SK-N-SH treated with all-trans-retinoic acid at 6 μM for 48 hours (cell line): ENCODE measurements at regions not wholly inside any gene's neighbourhood (a gene's known extent, or its start where the extent isn't known, plus 50 kb on each side); places are given as distances from the start of the nearest gene placed in this dataset.

ENCODE experiments used
- ESRRG ChIP-seq: fragments of 250-450 bp; sonication (Bioruptor Pico); IDR thresholded peaks from 2 replicates; pipeline ENCODE4 v1.6.1; 2021; ENCODE audit warnings: mild to moderate bottlenecking
- ISL1 ChIP-seq: fragments of 250-450 bp; sonication (Bioruptor Pico); IDR thresholded peaks from 2 replicates; pipeline ENCODE4 v2.1.2; 2022; ENCODE audit warnings: mild to moderate bottlenecking, moderate library complexity
- PPARA ChIP-seq: fragments of 250-450 bp; sonication (Bioruptor Pico); IDR thresholded peaks from 2 replicates; pipeline ENCODE4 v1.5.0; 2020; ENCODE audit warnings: mild to moderate bottlenecking, borderline replicate concordance
- RARB ChIP-seq: fragments of 250-450 bp; sonication (Bioruptor Pico); IDR thresholded peaks from 2 replicates; pipeline ENCODE4 v1.8.0; 2021; ENCODE audit warnings: mild to moderate bottlenecking, moderate library complexity
- ZFP30 ChIP-seq: fragments of 450-650 bp; formaldehyde crosslinking; IDR thresholded peaks from 2 replicates; pipeline ENCODE4 v1.5.0; 2022; ENCODE audit warnings: mild to moderate bottlenecking, moderate library complexity
- TF ChIP-seq, protein P1 (sequence below): fragments of 250-450 bp; sonication (Bioruptor Pico); IDR thresholded peaks from 2 replicates; pipeline ENCODE4 v1.8.0; 2020; ENCODE audit warnings: mild to moderate bottlenecking, moderate library complexity, borderline replicate concordance

DNA sequence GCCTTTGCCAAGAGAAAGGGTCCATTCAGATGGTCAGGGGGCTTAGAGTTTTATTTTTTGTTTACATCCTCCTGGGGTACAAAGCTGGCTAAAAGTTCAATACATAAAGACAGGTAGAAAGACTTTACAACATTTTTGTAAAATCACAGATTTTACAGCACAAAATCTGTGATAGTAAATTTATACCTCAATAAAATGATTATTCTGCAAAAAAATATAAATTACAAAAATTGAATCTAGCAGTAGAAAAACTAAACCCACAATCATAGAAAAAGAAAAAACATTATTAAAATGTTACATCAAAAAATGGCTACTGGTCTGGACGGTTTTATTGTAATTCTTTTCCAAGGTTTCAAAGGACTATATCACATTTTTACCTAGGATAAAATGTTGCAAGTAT, 674.2 kb upstream of the CHAC2 start:
- TF ChIP-seq RARB (CRISPR knock-in tag) (no peak), PPARA (no peak), ISL1 (CRISPR knock-in tag) (no peak), ESRRG (no peak), ZFP30 (CRISPR knock-in tag) (no peak)
- TF ChIP-seq, protein P1, sequence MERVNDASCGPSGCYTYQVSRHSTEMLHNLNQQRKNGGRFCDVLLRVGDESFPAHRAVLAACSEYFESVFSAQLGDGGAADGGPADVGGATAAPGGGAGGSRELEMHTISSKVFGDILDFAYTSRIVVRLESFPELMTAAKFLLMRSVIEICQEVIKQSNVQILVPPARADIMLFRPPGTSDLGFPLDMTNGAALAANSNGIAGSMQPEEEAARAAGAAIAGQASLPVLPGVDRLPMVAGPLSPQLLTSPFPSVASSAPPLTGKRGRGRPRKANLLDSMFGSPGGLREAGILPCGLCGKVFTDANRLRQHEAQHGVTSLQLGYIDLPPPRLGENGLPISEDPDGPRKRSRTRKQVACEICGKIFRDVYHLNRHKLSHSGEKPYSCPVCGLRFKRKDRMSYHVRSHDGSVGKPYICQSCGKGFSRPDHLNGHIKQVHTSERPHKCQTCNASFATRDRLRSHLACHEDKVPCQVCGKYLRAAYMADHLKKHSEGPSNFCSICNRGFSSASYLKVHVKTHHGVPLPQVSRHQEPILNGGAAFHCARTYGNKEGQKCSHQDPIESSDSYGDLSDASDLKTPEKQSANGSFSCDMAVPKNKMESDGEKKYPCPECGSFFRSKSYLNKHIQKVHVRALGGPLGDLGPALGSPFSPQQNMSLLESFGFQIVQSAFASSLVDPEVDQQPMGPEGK (CRISPR knock-in tag): no peak
